Trophoblast cell (in vitro differentiated cells and primary cell): ENCODE measurements at regions not wholly inside any gene's neighbourhood (a gene's known extent, or its start where the extent isn't known, plus 50 kb on each side); places are given as distances from the start of the nearest gene placed in this dataset.

Experiments used
- DNase-seq, 2 donors: peaks; one replicate each; pipeline ENCODE4 v3.0.0-alpha.2; 2016
- H2AFZ ChIP-seq: 2 replicates; pipeline ENCODE4 v1.6.1; 2013; ENCODE audit warnings: low read length, moderate library complexity, mild to moderate bottlenecking; ENCODE audit not compliant: insufficient read depth, poor library complexity
- H2AK5ac ChIP-seq: 2 replicates; pipeline ENCODE4 v1.6.1; 2013; ENCODE audit warnings: mild to moderate bottlenecking, low read length
- H2BK120ac ChIP-seq: 2 replicates; pipeline ENCODE4 v1.6.1; 2013; ENCODE audit warnings: low read length, mild to moderate bottlenecking, moderate library complexity; ENCODE audit not compliant: insufficient read depth, poor library complexity
- H2BK12ac ChIP-seq: 2 replicates; pipeline ENCODE4 v1.6.1; 2013; ENCODE audit warnings: mild to moderate bottlenecking, low read length, moderate library complexity
- H2BK5ac ChIP-seq: 2 replicates; pipeline ENCODE4 v1.6.1; 2013; ENCODE audit warnings: low read length, low read depth, moderate library complexity, mild to moderate bottlenecking; ENCODE audit not compliant: poor library complexity
- H3K14ac ChIP-seq: 2 replicates; pipeline ENCODE4 v1.6.1; 2013; ENCODE audit warnings: mild to moderate bottlenecking, low read length
- H3K18ac ChIP-seq: 2 replicates; pipeline ENCODE4 v1.6.1; 2013; ENCODE audit warnings: mild to moderate bottlenecking, low read length
- H3K23ac ChIP-seq: 2 replicates; pipeline ENCODE4 v1.6.1; 2013; ENCODE audit warnings: low read length
- H3K27ac ChIP-seq: 2 replicates; pipeline ENCODE4 v1.5.1; 2013; ENCODE audit warnings: low read depth, mild to moderate bottlenecking, inconsistent platforms, low read length, moderate library complexity
- H3K27me3 ChIP-seq: 2 replicates; pipeline ENCODE4 v1.6.1; 2013; ENCODE audit warnings: inconsistent platforms, mild to moderate bottlenecking, low read length, moderate library complexity; ENCODE audit not compliant: insufficient read depth
- H3K36me3 ChIP-seq, 2 experiments: 1 replicate in 1 of 2; 2 replicates in 1 of 2; pipeline ENCODE4 v1.6.1; 2013; ENCODE audit warnings: low read length in 2 of 2, mild to moderate bottlenecking in 2 of 2, moderate library complexity in 1 of 2; ENCODE audit not compliant: insufficient read depth in 2 of 2, control insufficient read depth in 1 of 2
- H3K4ac ChIP-seq: 2 replicates; pipeline ENCODE4 v1.6.1; 2013; ENCODE audit warnings: low read depth, mild to moderate bottlenecking, low read length, moderate library complexity
- H3K4me1 ChIP-seq, 2 experiments: 1 replicate in 1 of 2; 2 replicates in 1 of 2; pipeline ENCODE4 v1.6.1; 2013; ENCODE audit warnings: low read length in 2 of 2, mild to moderate bottlenecking in 2 of 2, moderate library complexity in 1 of 2; ENCODE audit not compliant: insufficient read depth in 2 of 2, control insufficient read depth in 1 of 2
- H3K4me2 ChIP-seq: 2 replicates; pipeline ENCODE4 v1.6.1; 2013; ENCODE audit warnings: inconsistent platforms, mild to moderate bottlenecking, low read length, moderate library complexity
- H3K4me3 ChIP-seq: 2 replicates; pipeline ENCODE4 v1.5.1; 2013; ENCODE audit warnings: mild to moderate bottlenecking, low read depth, low read length, inconsistent platforms
- H3K79me1 ChIP-seq: one replicate; pipeline ENCODE4 v1.6.1; 2013; ENCODE audit warnings: low read length
- H3K79me2 ChIP-seq: 2 replicates; pipeline ENCODE4 v1.6.1; 2013; ENCODE audit warnings: low read length, mild to moderate bottlenecking; ENCODE audit not compliant: control insufficient read depth, insufficient read depth, poor library complexity
- H3K9ac ChIP-seq: 2 replicates; pipeline ENCODE4 v1.6.1; 2013; ENCODE audit warnings: mild to moderate bottlenecking, low read length
- H3K9me3 ChIP-seq: 2 replicates; pipeline ENCODE4 v1.6.1; 2013; ENCODE audit warnings: low read depth, mild to moderate bottlenecking, control low read depth, inconsistent platforms, low read length; ENCODE audit not compliant: insufficient read depth
- H4K12ac ChIP-seq: 2 replicates; pipeline ENCODE4 v1.6.1; 2013; ENCODE audit warnings: low read depth, mild to moderate bottlenecking, low read length, moderate library complexity
- H4K8ac ChIP-seq: 2 replicates; pipeline ENCODE4 v1.6.1; 2013; ENCODE audit warnings: low read depth, mild to moderate bottlenecking, low read length, moderate library complexity
- H4K91ac ChIP-seq: one replicate; pipeline ENCODE4 v1.6.1; 2013; ENCODE audit warnings: low read depth, mild to moderate bottlenecking, low read length, moderate library complexity
- WGBS: extraction: QIAGEN DNeasy Blood & Tissue Kit; methylation state at CpG from one replicate; pipeline ENCODE4 v1.1.7; 2013; ENCODE audit warnings: missing lambda C conversion rate; ENCODE audit not compliant: insufficient read length, insufficient coverage; ENCODE audit errors: extremely low coverage; 5-methylcytosine and 5-hydroxymethylcytosine counted together

DNA sequence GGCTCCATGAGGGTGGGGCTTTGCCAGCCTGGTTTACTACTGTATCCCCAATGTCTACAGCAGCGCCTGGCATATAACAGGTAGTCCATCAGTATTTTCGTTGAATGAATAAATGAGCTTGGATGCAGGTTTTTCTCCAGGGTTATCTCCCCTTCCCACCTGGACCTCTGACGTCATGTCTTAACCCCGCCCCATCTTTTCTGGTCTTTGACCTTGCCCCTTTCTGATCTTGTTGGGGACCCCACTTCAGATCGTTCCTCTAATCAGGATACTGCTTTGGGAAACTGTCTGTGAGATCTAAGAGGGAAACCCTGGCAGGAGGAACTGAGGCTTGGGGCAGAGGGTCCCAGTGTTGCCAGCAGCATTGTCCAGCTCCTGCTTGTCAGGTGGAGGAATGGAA is 68.8 kb upstream of the GCSH start:
- Histone ChIP-seq H2AFZ (no peak overlapping the region), H2AK5ac (peak overlapping the region; percentile 66), H3K27ac (no peak overlapping the region), H2BK5ac (no peak overlapping the region), H2BK120ac (no peak overlapping the region), H3K79me2 (no peaks in the 10 kb centered on the region), H3K23ac (no peak overlapping the region), H3K4ac (no peak overlapping the region), H3K79me1 (no peaks in the 10 kb centered on the region), H3K18ac (no peak overlapping the region), H3K4me2 (no peak overlapping the region), H4K12ac (no peak overlapping the region), H4K8ac (no peak overlapping the region), H3K36me3 (no peaks in the 10 kb centered on the region), H3K4me3 (no peak overlapping the region), H3K4me1 (no peaks in the 10 kb centered on the region), H3K27me3 (no peaks in the 10 kb centered on the region), H3K14ac (no peak overlapping the region), H4K91ac (no peak overlapping the region), H3K9me3 (peaks cover 6% of the 10 kb centered on the region), H3K9ac (no peak overlapping the region), H2BK12ac (no peak overlapping the region)
- DNase-seq, result no peak
- whole genome bisulfite sequencing, result no CpG with 5 or more reads among the region's 5 CpGs

- WGBS, result no CpG with 5 or more reads among the region's 11 CpGs
- no peak overlapping the region for H4K12ac ChIP-seq
Measured at GRCh38 chr16:81164481-81164880, 68.3 kb upstream of the GCSH start.

DNA sequence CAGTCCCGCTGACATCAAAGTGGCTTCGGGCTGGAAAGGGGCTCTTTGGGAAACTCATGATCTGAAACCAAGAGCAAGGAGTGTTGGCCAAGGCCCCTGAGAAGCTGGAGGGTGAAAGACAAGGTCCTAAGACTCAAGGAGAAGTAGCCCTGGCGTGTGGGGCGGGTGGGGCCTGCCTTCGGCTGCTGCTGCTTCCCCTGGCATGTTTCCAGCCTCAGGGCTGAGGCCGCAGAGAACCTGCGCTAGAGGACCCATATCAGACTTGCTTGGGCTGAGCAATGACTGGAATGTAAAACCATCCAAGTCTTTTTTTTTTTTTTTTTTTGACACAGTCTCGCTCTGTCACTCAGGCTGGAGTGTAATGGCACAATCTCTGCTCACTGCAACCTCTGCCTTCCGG is 67.5 kb upstream of the GCSH start:
- no peaks in the 10 kb centered on the region for H3K36me3 ChIP-seq
- H3K27me3 ChIP-seq, result no peaks in the 10 kb centered on the region
- no peak overlapping the region for H3K23ac ChIP-seq
- no peaks in the 10 kb centered on the region for H3K79me2 ChIP-seq
- no peak overlapping the region for H3K4me2 ChIP-seq
- peak overlapping the region; percentile 64 for H2BK12ac ChIP-seq
- no peak overlapping the region for H4K91ac ChIP-seq
- no peak overlapping the region for H4K12ac ChIP-seq
- H3K4me1 ChIP-seq, result no peaks in the 10 kb centered on the region
- peak; percentile 84 to 91 for DNase-seq
- H3K9ac ChIP-seq, result no peak overlapping the region
- H2BK5ac ChIP-seq, result no peak overlapping the region
- no peak overlapping the region for H2AK5ac ChIP-seq
- H3K4ac ChIP-seq, result no peak overlapping the region
- peak overlapping the region; percentile 57 for H2BK120ac ChIP-seq
- H3K9me3 ChIP-seq, result peaks cover 6% of the 10 kb centered on the region
- no peak overlapping the region for H3K18ac ChIP-seq
- whole genome bisulfite sequencing, result no CpG with 5 or more reads among the region's 9 CpGs
- H3K27ac ChIP-seq, result no peak overlapping the region
- H3K14ac ChIP-seq, result peak overlapping the region; percentile 58
- H3K79me1 ChIP-seq, result no peaks in the 10 kb centered on the region
- H3K4me3 ChIP-seq, result no peak overlapping the region
- peak overlapping the region; percentile 3 for H4K8ac ChIP-seq
- no peak overlapping the region for H2AFZ ChIP-seq

More at GRCh38 chr16:81164481-81164880, 68.3 kb upstream of the GCSH start:
- no peak overlapping the region for H2BK120ac ChIP-seq
- no peak overlapping the region for H2AFZ ChIP-seq
- H3K27ac ChIP-seq, result no peak overlapping the region
- H3K4ac ChIP-seq, result no peak overlapping the region
- H2AK5ac ChIP-seq, result peak overlapping the region; percentile 66
- H3K4me1 ChIP-seq, result no peaks in the 10 kb centered on the region
- H4K91ac ChIP-seq, result no peak overlapping the region
- no peaks in the 10 kb centered on the region for H3K79me2 ChIP-seq
- no peaks in the 10 kb centered on the region for H3K79me1 ChIP-seq
- no peak overlapping the region for H3K14ac ChIP-seq
- no peak overlapping the region for H4K8ac ChIP-seq
- no peak overlapping the region for H3K23ac ChIP-seq
- no peak for DNase-seq
- H3K4me3 ChIP-seq, result no peak overlapping the region
- peak overlapping the region; percentile 56 for H2BK12ac ChIP-seq
- H3K18ac ChIP-seq, result no peak overlapping the region
- no peaks in the 10 kb centered on the region for H3K27me3 ChIP-seq
- H2BK5ac ChIP-seq, result no peak overlapping the region
- H3K9me3 ChIP-seq, result peaks cover 6% of the 10 kb centered on the region
- H3K4me2 ChIP-seq, result no peak overlapping the region
- H3K36me3 ChIP-seq, result no peaks in the 10 kb centered on the region
- H3K9ac ChIP-seq, result no peak overlapping the region

DNA sequence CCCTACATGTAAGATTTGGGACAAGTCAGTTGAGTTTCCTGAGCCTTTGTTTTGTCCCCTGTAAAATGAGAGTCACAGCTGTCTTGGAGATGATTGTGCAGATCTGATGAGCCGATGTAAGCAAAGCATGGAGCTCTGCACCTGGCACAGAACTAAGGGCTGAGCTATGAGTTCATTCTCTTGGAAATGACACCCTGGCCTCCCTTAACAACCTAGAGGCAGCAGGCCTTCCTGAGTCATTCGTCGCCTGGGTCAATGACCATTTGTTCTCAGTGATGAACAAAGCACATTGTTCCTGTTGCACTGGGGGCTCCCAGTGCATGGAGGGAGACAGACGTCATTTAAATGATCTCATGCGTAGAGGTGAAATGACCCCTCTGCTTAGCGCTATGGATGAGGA is 62.8 kb upstream of the GCSH start:
- Histone ChIP-seq H3K9ac (no peak overlapping the region), H4K8ac (no peak overlapping the region), H4K12ac (no peak overlapping the region), H3K14ac (no peak overlapping the region), H2BK120ac (no peak overlapping the region), H3K4me2 (no peak overlapping the region), H2BK12ac (no peak overlapping the region), H3K79me1 (no peaks in the 10 kb centered on the region), H3K23ac (no peak overlapping the region), H2AFZ (no peak overlapping the region), H3K27me3 (no peaks in the 10 kb centered on the region), H3K27ac (no peak overlapping the region), H3K4me3 (no peak overlapping the region), H2AK5ac (no peak overlapping the region), H4K91ac (no peak overlapping the region), H3K79me2 (no peaks in the 10 kb centered on the region), H3K18ac (no peak overlapping the region), H3K36me3 (no peaks in the 10 kb centered on the region), H2BK5ac (no peak overlapping the region), H3K9me3 (peaks cover 3% of the 10 kb centered on the region), H3K4me1 (no peaks in the 10 kb centered on the region), H3K4ac (no peak overlapping the region)
- WGBS, result no CpG with 5 or more reads among the region's 6 CpGs
- DNase-seq, result peak in 1 of 2 donors; percentile 65
